HCT116 (cell line): ENCODE measurements at regions not wholly inside any gene's neighbourhood (a gene's known extent, or its start where the extent isn't known, plus 50 kb on each side); places are given as distances from the start of the nearest gene placed in this dataset.

ENCODE experiments used
- CTCF ChIP-seq, 3 experiments: fragments of 200-600 bp in 1 of 3; sonication (generic) in 1 of 3; IDR thresholded peaks in 2 of 3; conservative IDR thresholded peaks in 1 of 3; 2 replicates each; pipeline ENCODE4 v1.5.1; 2012 to 2017; ENCODE audit warnings: low read depth in 2 of 3, low read length in 2 of 3, antibody characterized with exemption in 1 of 3, borderline replicate concordance in 1 of 3, control low read depth in 1 of 3, mild to moderate bottlenecking in 1 of 3, mixed read lengths in 1 of 3, mixed run types in 1 of 3, moderate library complexity in 1 of 3; ENCODE audit not compliant: insufficient read depth in 1 of 3
- EZH2phosphoT487 ChIP-seq: fragments of 200-600 bp; IDR thresholded peaks from 2 replicates; pipeline ENCODE4 v1.6.1; 2018; ENCODE audit warnings: antibody characterized with exemption, borderline replicate concordance
- FOSL1 ChIP-seq: IDR thresholded peaks from 2 replicates; pipeline ENCODE4 v1.6.1; 2012; ENCODE audit warnings: low read depth
- MAX ChIP-seq: IDR thresholded peaks from 2 replicates; pipeline ENCODE4 v1.6.1; 2012
- RAD21 ChIP-seq: IDR thresholded peaks from 2 replicates; pipeline ENCODE4 v1.6.1; 2012; ENCODE audit warnings: low read depth, mild to moderate bottlenecking

- no peak for TF ChIP-seq FOSL1
- no peak for TF ChIP-seq CTCF (IDR thresholded peaks at IDR 0.05 in 2 of 3, conservative IDR thresholded peaks at IDR 0.05 in 1 of 3; ENCODE audit: borderline replicate concordance in 1 of 3, insufficient read depth in 1 of 3, low read depth in 2 of 3, low read length in 2 of 3)
- TF ChIP-seq RAD21: no peak
- TF ChIP-seq EZH2phosphoT487: no peak
- no peak for TF ChIP-seq MAX
These were observed 60.8 kb upstream of the NPTX2 start for GRCh38 chr7:98556288-98556687.
